Pancreas (tissue), 10 donors: ENCODE measurements at regions not wholly inside any gene's neighbourhood (a gene's known extent, or its start where the extent isn't known, plus 50 kb on each side); places are given as distances from the start of the nearest gene placed in this dataset.
A peak's percentile ranks its signal among the peaks of the same experiment; 100 is the strongest.

ENCODE experiments used
- ATAC-seq, 4 donors: fragments of 200-7000 bp; cut with Tn5 transposase; one replicate each; pipeline versions ENCODE4 v1.8.0 to v1.9.1; 2020; ENCODE audit warnings: mild to moderate bottlenecking in 4 of 4, moderate library complexity in 4 of 4
- DNase-seq, 6 donors: peaks; one replicate each; pipeline ENCODE4 v3.0.0-alpha.2; 2020
- FAIRE-seq: peaks from 2 replicates; lab custom pipeline; 2012; peaks lifted over from hg19 to GRCh38; lab: Jason Lieb, UNC
- H3K27ac ChIP-seq, 4 donors: fragments of 200-600 bp; sonication (generic); 1 replicate in 3 of 4; 2 replicates in 1 of 4; pipeline versions ENCODE4 v1.5.0 to v1.8.0; 2020
- H3K27me3 ChIP-seq, 4 donors: fragments of 200-600 bp; one replicate each; pipeline ENCODE4 v1.8.0; 2021
- H3K36me3 ChIP-seq, 3 donors: fragments of 200-600 bp; sonication (generic) in 1 of 3; one replicate each; pipeline versions ENCODE4 v1.5.0 to v1.8.0; 2020 to 2021
- H3K4me1 ChIP-seq, 3 donors: fragments of 200-600 bp; one replicate each; pipeline ENCODE4 v1.8.0; 2021
- H3K4me3 ChIP-seq, 4 donors: fragments of 200-600 bp; sonication (generic) in 2 of 4; one replicate each; pipeline versions ENCODE4 v1.5.0 to v1.8.0; 2020 to 2021
- H3K9me3 ChIP-seq, 4 donors: fragments of 200-600 bp; one replicate each; pipeline ENCODE4 v1.8.0; 2021
- CTCF ChIP-seq, 4 donors: fragments of 200-600 bp; sonication (generic) in 3 of 4; IDR thresholded peaks; one replicate each; pipeline versions ENCODE4 v1.5.0 to v1.8.0; 2021; ENCODE audit warnings: antibody characterized with exemption in 4 of 4
- WGBS, 2 donors: extraction: QIAGEN DNeasy Blood & Tissue Kit; methylation state at CpG; one replicate each; pipeline ENCODE4 v1.1.7; 2013; 5-methylcytosine and 5-hydroxymethylcytosine counted together
- intact Hi-C, 3 donors: fragments of 100-400 bp; cut with DNase I; formaldehyde crosslinking; loops; one replicate each; pipeline versions ENCODE4 v1.11.1 to v1.14.2; 2022
- donor health status: healthy with polysubstance abuse.
- donor health status: DM: no; HTN: no; CAD: no; lungs with moderate emphysema.
- donor health status: DM: no; HTN: no; CAD: no.
- donor health status: control.
- donor health status: control.
- donor health status: Bipolar disorder and iron deficiency.
- donor health status: DM: yes; HTN: yes; CAD: no.
- donor health status: DM: no; HTN: no; CAD: no.
- donor health status: DM: no; HTN: no; CAD: no.
- donor health status: DM: yes; HTN: yes; CAD: no.

GRCh38 chr14:101063121-101063520 is 159.6 kb upstream of the RTL1 start:
- no peaks in the 10 kb centered on the region for H3K9me3 ChIP-seq
- no peak for TF ChIP-seq CTCF (IDR thresholded peaks at IDR 0.05)
- no peak overlapping the region for H3K4me3 ChIP-seq
- ATAC-seq (no peak), FAIRE-seq (no peak), DNase-seq (peak in 1 of 6 donors; percentile 31)
- 83 to 88% methylated on average over 11 of the region's 11 CpGs for WGBS, 2 donors
- intact Hi-C loops, result no loop called here
- H3K36me3 ChIP-seq, result no peaks in the 10 kb centered on the region
- no peak overlapping the region for H3K27ac ChIP-seq
- H3K27me3 ChIP-seq, result no peaks in the 10 kb centered on the region
- H3K4me1 ChIP-seq, result no peaks in the 10 kb centered on the region

- H3K9me3 ChIP-seq, result no peaks in the 10 kb centered on the region
- no peaks in the 10 kb centered on the region for H3K36me3 ChIP-seq
- no peak for TF ChIP-seq CTCF (IDR thresholded peaks at IDR 0.05)
- no peak for ATAC-seq
- no peaks in the 10 kb centered on the region for H3K4me1 ChIP-seq
- no peak for FAIRE-seq
- no peak overlapping the region for H3K27ac ChIP-seq
- DNase-seq, result peak in 3 of 6 donors; percentile 6 to 38 (median 34)
- H3K27me3 ChIP-seq, result no peaks in the 10 kb centered on the region
- intact Hi-C loops, result no loop called here
- no peak overlapping the region for H3K4me3 ChIP-seq
- 78 to 90% methylated on average over 16 of the region's 16 CpGs for WGBS, 2 donors
Measured at GRCh38 chr14:101064121-101064661, 160.7 kb upstream of the RTL1 start.

GRCh38 chr14:101064718-101065117 is 161.2 kb upstream of the RTL1 start:
- peak in 1 of 6 donors; percentile 36 for DNase-seq
- WGBS, 2 donors, result 86 to 90% methylated on average over 7 of the region's 7 CpGs

GRCh38 chr14:101065246-101065645 is 161.7 kb upstream of the RTL1 start:
- no peaks in the 10 kb centered on the region for H3K27me3 ChIP-seq
- no peak overlapping the region for H3K27ac ChIP-seq
- ATAC-seq (no peak), FAIRE-seq (no peak), DNase-seq (peak in 1 of 6 donors; percentile 44)
- no peaks in the 10 kb centered on the region for H3K9me3 ChIP-seq
- TF ChIP-seq CTCF (IDR thresholded peaks at IDR 0.05), result no peak
- intact Hi-C loops, result no loop called here
- H3K4me3 ChIP-seq, result no peak overlapping the region
- WGBS, 2 donors, result 87 to 91% methylated on average over 27 of the region's 27 CpGs
- H3K36me3 ChIP-seq, result no peaks in the 10 kb centered on the region
- H3K4me1 ChIP-seq, result no peaks in the 10 kb centered on the region

More at GRCh38 chr14:101064718-101065117, 161.2 kb upstream of the RTL1 start:
- ATAC-seq (no peak), FAIRE-seq (no peak)
- Histone ChIP-seq H3K36me3 (no peaks in the 10 kb centered on the region), H3K27ac (no peak overlapping the region), H3K27me3 (no peaks in the 10 kb centered on the region), H3K9me3 (no peaks in the 10 kb centered on the region), H3K4me1 (no peaks in the 10 kb centered on the region), H3K4me3 (no peak overlapping the region)
- intact Hi-C loops, result no loop called here
- TF ChIP-seq CTCF (IDR thresholded peaks at IDR 0.05), result no peak
